Fibroblast of lung (primary cell): ENCODE measurements at regions not wholly inside any gene's neighbourhood (a gene's known extent, or its start where the extent isn't known, plus 50 kb on each side); places are given as distances from the start of the nearest gene placed in this dataset.

Experiments
- DNase-seq, 2 donors: peaks; one replicate each; pipeline versions ENCODE4 v3.0.0 to v3.0.0-alpha.2; 2010; ENCODE audit warnings: low read depth in 2 of 2
- H2AFZ ChIP-seq: 2 replicates; pipeline ENCODE4 v1.5.1; 2012; ENCODE audit warnings: low read length, control low read depth, inconsistent platforms
- H3K27ac ChIP-seq: 2 replicates; pipeline ENCODE4 v1.5.1; 2011; ENCODE audit warnings: low read length, control low read depth; ENCODE audit not compliant: insufficient read depth
- H3K27me3 ChIP-seq: 2 replicates; pipeline ENCODE4 v1.5.1; 2011; ENCODE audit warnings: mild to moderate bottlenecking, low read length; ENCODE audit not compliant: control insufficient read depth, insufficient read depth
- H3K36me3 ChIP-seq: 2 replicates; pipeline ENCODE4 v1.5.1; 2011; ENCODE audit warnings: low read length; ENCODE audit not compliant: control insufficient read depth, insufficient read depth
- H3K4me1 ChIP-seq: 2 replicates; pipeline ENCODE4 v1.5.1; 2011; ENCODE audit warnings: low read length; ENCODE audit not compliant: control insufficient read depth, insufficient read depth; ENCODE audit errors: extremely low read depth
- H3K4me2 ChIP-seq: 2 replicates; pipeline ENCODE4 v1.5.1; 2011; ENCODE audit warnings: low read length, control low read depth; ENCODE audit not compliant: insufficient read depth; ENCODE audit errors: extremely low read depth
- H3K4me3 ChIP-seq, 4 experiments: fragments of 200-600 bp in 1 of 4; sonication (generic) in 1 of 4; replicated peaks in 1 of 4; 2 replicates each; pipeline ENCODE4 v1.5.1; 2011 to 2016; ENCODE audit warnings: low read length in 4 of 4, low read depth in 3 of 4, mild to moderate bottlenecking in 3 of 4, control low read depth in 2 of 4, inconsistent platforms in 1 of 4, mixed read lengths in 1 of 4; ENCODE audit not compliant: insufficient read depth in 1 of 4; ENCODE audit errors: control extremely low read depth in 1 of 4
- H3K79me2 ChIP-seq: 2 replicates; pipeline ENCODE4 v1.5.1; 2012; ENCODE audit warnings: mild to moderate bottlenecking, low read length, inconsistent platforms; ENCODE audit not compliant: control insufficient read depth, insufficient read depth
- H3K9ac ChIP-seq: 2 replicates; pipeline ENCODE4 v1.5.1; 2011; ENCODE audit warnings: mild to moderate bottlenecking, low read length, control low read depth; ENCODE audit not compliant: insufficient read depth
- H3K9me3 ChIP-seq: 2 replicates; pipeline ENCODE4 v1.5.1; 2012; ENCODE audit warnings: low read depth, low read length; ENCODE audit not compliant: control insufficient read depth, insufficient read depth
- H4K20me1 ChIP-seq: 2 replicates; pipeline ENCODE4 v1.5.1; 2011; ENCODE audit warnings: low read length; ENCODE audit not compliant: control insufficient read depth, insufficient read depth; ENCODE audit errors: extremely low read depth
- EZH2 ChIP-seq: IDR thresholded peaks from 2 replicates; pipeline ENCODE4 v1.5.1; 2012; ENCODE audit warnings: low read length, control low read depth, mild to moderate bottlenecking; ENCODE audit errors: missing control alignments
- TF ChIP-seq, protein P1 (sequence below), 2 donors: IDR thresholded peaks in 1 of 2; conservative IDR thresholded peaks in 1 of 2; 1 replicate in 1 of 2; 2 replicates in 1 of 2; pipeline ENCODE4 v1.5.1; 2011 to 2012; ENCODE audit warnings: low read length in 2 of 2, control low read depth in 1 of 2, inconsistent platforms in 1 of 2, low read depth in 1 of 2, mild to moderate bottlenecking in 1 of 2

DNA sequence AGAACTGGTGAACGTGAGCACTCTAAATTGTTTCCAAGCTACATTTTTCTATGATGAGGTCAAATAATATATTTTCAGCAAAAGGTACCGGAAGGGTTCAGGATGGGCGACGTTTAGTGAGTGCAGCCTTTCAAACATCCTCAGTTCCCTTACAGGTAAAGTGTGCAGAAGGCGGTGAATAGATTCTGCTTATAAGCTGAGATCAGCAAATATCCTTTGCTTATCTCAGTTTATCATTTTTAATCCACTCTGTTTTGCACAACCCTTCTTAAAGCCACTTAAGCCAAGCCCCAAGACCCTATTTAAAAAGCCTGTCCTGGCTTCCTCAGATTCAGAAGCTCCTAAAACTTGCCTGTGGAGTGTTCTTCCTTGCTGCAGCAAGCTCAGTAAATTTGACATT, 103.1 kb upstream of the DGKB start:
- Histone ChIP-seq H3K9ac (no peak overlapping the region), H3K79me2 (no peaks in the 10 kb centered on the region), H3K4me3 (no peak overlapping the region), H3K4me2 (no peak overlapping the region), H3K27ac (no peak overlapping the region), H3K4me1 (no peaks in the 10 kb centered on the region), H3K27me3 (no peaks in the 10 kb centered on the region), H2AFZ (no peak overlapping the region), H4K20me1 (no peaks in the 10 kb centered on the region), H3K36me3 (no peaks in the 10 kb centered on the region), H3K9me3 (no peaks in the 10 kb centered on the region)
- no peak for DNase-seq
- TF ChIP-seq, protein P1, sequence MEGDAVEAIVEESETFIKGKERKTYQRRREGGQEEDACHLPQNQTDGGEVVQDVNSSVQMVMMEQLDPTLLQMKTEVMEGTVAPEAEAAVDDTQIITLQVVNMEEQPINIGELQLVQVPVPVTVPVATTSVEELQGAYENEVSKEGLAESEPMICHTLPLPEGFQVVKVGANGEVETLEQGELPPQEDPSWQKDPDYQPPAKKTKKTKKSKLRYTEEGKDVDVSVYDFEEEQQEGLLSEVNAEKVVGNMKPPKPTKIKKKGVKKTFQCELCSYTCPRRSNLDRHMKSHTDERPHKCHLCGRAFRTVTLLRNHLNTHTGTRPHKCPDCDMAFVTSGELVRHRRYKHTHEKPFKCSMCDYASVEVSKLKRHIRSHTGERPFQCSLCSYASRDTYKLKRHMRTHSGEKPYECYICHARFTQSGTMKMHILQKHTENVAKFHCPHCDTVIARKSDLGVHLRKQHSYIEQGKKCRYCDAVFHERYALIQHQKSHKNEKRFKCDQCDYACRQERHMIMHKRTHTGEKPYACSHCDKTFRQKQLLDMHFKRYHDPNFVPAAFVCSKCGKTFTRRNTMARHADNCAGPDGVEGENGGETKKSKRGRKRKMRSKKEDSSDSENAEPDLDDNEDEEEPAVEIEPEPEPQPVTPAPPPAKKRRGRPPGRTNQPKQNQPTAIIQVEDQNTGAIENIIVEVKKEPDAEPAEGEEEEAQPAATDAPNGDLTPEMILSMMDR (conservative IDR thresholded peaks at IDR 0.05 in 1 of 2, IDR thresholded peaks at IDR 0.05 in 1 of 2; ENCODE audit: low read depth in 1 of 2, low read length in 2 of 2) = no peak
- TF ChIP-seq EZH2 = no peak

- Histone ChIP-seq H3K9ac (no peak overlapping the region), H3K4me1 (no peaks in the 10 kb centered on the region), H3K4me2 (no peak overlapping the region), H3K9me3 (no peaks in the 10 kb centered on the region), H4K20me1 (no peaks in the 10 kb centered on the region), H3K27ac (no peak overlapping the region), H2AFZ (no peak overlapping the region), H3K4me3 (no peak overlapping the region), H3K36me3 (no peaks in the 10 kb centered on the region), H3K79me2 (no peaks in the 10 kb centered on the region), H3K27me3 (no peaks in the 10 kb centered on the region)
- TF ChIP-seq, protein P1 (conservative IDR thresholded peaks at IDR 0.05 in 1 of 2, IDR thresholded peaks at IDR 0.05 in 1 of 2; ENCODE audit: low read depth in 1 of 2, low read length in 2 of 2) = no peak
- no peak for TF ChIP-seq EZH2
- DNase-seq = no peak
Measured at GRCh38 chr7:15000157-15000556, 97.6 kb upstream of the DGKB start.

- no peak overlapping the region for H3K4me3 ChIP-seq
- H2AFZ ChIP-seq = no peak overlapping the region
- no peaks in the 10 kb centered on the region for H3K27me3 ChIP-seq
- H3K4me2 ChIP-seq = no peak overlapping the region
- H3K36me3 ChIP-seq = no peaks in the 10 kb centered on the region
- H3K9ac ChIP-seq = no peak overlapping the region
- no peaks in the 10 kb centered on the region for H3K9me3 ChIP-seq
- no peaks in the 10 kb centered on the region for H4K20me1 ChIP-seq
- no peaks in the 10 kb centered on the region for H3K4me1 ChIP-seq
- no peak overlapping the region for H3K27ac ChIP-seq
- H3K79me2 ChIP-seq = no peaks in the 10 kb centered on the region
- no peak for TF ChIP-seq EZH2
- TF ChIP-seq, protein P1 (conservative IDR thresholded peaks at IDR 0.05 in 1 of 2, IDR thresholded peaks at IDR 0.05 in 1 of 2; ENCODE audit: low read depth in 1 of 2, low read length in 2 of 2) = no peak
- DNase-seq = no peak
Measured at GRCh38 chr7:14999331-14999730, 96.8 kb upstream of the DGKB start.
